Esophagus squamous epithelium (tissue), 5 donors: ENCODE measurements at regions not wholly inside any gene's neighbourhood (a gene's known extent, or its start where the extent isn't known, plus 50 kb on each side); places are given as distances from the start of the nearest gene placed in this dataset.

ENCODE experiments used
- DNase-seq: peaks from one replicate; lab custom pipeline; 2025; lab: John Stamatoyannopoulos, UW
- H3K27ac ChIP-seq, 4 donors: fragments of 200-600 bp; sonication (generic); one replicate each; pipeline ENCODE4 v1.5.1; 2016 to 2019; ENCODE audit warnings: mild to moderate bottlenecking in 1 of 4
- H3K27me3 ChIP-seq, 4 donors: fragments of 200-600 bp; sonication (generic); 1 replicate in 3 of 4; 2 replicates in 1 of 4; pipeline versions ENCODE4 v1.5.1 to v1.6.0; 2017 to 2021; ENCODE audit warnings: antibody characterized with exemption in 1 of 4
- H3K36me3 ChIP-seq, 3 donors: fragments of 200-600 bp; sonication (generic); one replicate each; pipeline ENCODE4 v1.5.1; 2016 to 2019
- H3K4me1 ChIP-seq, 3 donors: fragments of 200-600 bp; sonication (generic); one replicate each; pipeline ENCODE4 v1.5.1; 2017 to 2019
- H3K4me3 ChIP-seq, 4 donors: fragments of 200-600 bp; sonication (generic); 1 replicate in 3 of 4; 2 replicates in 1 of 4; pipeline ENCODE4 v1.5.1; 2016 to 2019; ENCODE audit warnings: mild to moderate bottlenecking in 2 of 4, moderate library complexity in 1 of 4
- H3K9me3 ChIP-seq, 3 donors: fragments of 200-600 bp; sonication (generic); one replicate each; pipeline ENCODE4 v1.5.1; 2016 to 2019
- POLR2A ChIP-seq, 4 donors: fragments of 450-650 bp; IDR thresholded peaks; one replicate each; pipeline ENCODE4 v1.6.1; 2017; ENCODE audit warnings: antibody characterized with exemption in 4 of 4, mild to moderate bottlenecking in 4 of 4, moderate library complexity in 3 of 4
- WGBS, 2 donors: methylation state at CpG; one replicate each; pipeline ENCODE4 v1.1.5; 2018; 5-methylcytosine and 5-hydroxymethylcytosine counted together
- intact Hi-C: fragments of 100-400 bp; cut with DNase I; formaldehyde crosslinking; loops from one replicate; pipeline ENCODE4 v1.15.0; 2022
- TF ChIP-seq, protein P1 (sequence below), 6 experiments: fragments of 450-650 bp in 4 of 6; fragments of 200-600 bp in 2 of 6; sonication (generic) in 2 of 6; IDR thresholded peaks; one replicate each; pipeline ENCODE4 v1.5.1; 2016 to 2019; ENCODE audit warnings: antibody characterized with exemption in 6 of 6, mild to moderate bottlenecking in 4 of 6, moderate library complexity in 4 of 6
- donor health status: DM: yes; HTN: yes; CAD: no.

DNA sequence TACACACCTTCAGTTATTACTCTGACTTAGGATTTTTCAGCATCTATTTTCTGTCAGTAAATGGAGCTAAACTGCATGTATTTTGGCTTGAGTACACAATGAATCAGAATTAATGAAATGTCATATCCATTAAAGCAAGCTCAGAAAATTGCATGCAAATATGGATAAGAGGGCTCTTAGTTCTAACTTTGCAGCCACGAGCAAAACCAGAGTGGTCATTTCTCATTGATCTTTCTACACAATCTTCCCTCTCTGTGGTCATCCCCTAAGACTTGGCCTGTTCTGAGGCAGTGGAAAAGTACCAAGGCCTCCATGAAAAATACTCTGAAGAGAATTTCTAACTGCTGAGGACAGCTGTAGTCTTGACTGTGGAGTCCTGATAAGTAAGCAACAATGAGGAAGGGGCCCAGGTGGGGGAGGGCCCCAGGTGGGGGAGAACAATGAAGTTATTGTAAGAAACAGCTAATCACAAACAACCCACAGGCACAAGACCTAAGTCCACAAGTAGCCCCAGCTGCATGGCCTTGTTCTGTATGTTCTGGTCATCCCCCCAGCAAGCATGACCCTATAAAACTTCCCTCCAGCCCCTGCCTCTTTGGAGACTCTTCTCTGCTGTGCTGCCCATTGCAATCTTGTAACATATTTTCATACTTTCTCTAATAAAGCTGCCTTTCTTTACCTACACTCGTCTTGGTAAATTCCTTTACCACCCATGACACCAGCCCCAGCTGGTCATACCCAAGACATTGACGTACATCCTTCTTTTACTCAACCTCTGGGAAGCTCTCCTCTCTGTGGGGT is 230.3 kb downstream of the TDRD15 start:
- no peak overlapping the region for H3K27ac ChIP-seq
- H3K27me3 ChIP-seq, result no peaks in the 10 kb centered on the region
- DNase-seq, result no peak
- H3K36me3 ChIP-seq, result no peaks in the 10 kb centered on the region
- WGBS, 2 donors, result 62 to 65% methylated on average over 3 of the region's 3 CpGs
- TF ChIP-seq, protein P1, sequence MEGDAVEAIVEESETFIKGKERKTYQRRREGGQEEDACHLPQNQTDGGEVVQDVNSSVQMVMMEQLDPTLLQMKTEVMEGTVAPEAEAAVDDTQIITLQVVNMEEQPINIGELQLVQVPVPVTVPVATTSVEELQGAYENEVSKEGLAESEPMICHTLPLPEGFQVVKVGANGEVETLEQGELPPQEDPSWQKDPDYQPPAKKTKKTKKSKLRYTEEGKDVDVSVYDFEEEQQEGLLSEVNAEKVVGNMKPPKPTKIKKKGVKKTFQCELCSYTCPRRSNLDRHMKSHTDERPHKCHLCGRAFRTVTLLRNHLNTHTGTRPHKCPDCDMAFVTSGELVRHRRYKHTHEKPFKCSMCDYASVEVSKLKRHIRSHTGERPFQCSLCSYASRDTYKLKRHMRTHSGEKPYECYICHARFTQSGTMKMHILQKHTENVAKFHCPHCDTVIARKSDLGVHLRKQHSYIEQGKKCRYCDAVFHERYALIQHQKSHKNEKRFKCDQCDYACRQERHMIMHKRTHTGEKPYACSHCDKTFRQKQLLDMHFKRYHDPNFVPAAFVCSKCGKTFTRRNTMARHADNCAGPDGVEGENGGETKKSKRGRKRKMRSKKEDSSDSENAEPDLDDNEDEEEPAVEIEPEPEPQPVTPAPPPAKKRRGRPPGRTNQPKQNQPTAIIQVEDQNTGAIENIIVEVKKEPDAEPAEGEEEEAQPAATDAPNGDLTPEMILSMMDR (IDR thresholded peaks at IDR 0.05), result no peak
- no peak for TF ChIP-seq POLR2A (IDR thresholded peaks at IDR 0.05)
- H3K9me3 ChIP-seq, result no peaks in the 10 kb centered on the region
- no peaks in the 10 kb centered on the region for H3K4me1 ChIP-seq
- intact Hi-C loops, result no loop called here
- H3K4me3 ChIP-seq, result no peak overlapping the region

DNA sequence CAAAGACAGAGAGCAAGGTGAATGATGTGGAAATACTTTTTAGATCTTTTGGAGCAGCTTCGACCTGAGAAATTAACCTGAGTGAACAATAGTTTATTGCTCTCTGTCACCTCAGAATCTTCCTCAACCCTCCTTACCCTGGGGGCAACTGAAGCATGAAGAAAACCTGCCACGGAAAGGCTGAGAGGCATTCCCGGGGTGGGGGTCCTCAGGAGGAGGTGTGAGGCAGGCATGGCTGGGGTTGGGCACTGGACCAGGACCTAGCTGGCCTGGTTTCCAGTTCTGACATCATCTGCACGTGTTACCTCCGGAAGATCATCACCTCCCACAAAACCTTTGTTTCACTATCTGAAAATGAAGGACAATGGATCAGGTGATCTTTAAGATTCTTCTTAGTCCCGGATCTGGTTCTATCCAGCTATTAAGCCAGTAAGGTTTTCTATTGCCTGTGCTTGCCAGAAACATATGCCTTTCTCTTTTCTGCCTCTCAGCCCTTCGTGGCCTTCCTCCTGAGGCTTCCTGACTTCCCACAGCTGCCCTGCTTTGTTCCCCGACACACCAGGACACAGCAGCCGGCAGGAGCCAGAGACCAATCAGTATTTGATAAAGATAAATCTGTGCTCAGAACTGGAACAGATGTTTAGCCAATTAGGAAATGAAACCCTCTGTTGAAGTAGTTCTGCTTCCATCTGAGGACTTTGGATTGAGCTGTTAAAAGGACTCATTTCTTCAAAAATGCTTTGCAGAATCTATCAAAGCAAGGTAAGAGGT is 232.5 kb downstream of the TDRD15 start:
- intact Hi-C loops, result no loop called here
- TF ChIP-seq POLR2A (IDR thresholded peaks at IDR 0.05), result no peak
- TF ChIP-seq, protein P1 (IDR thresholded peaks at IDR 0.05), result no peak
- Histone ChIP-seq H3K9me3 (no peaks in the 10 kb centered on the region), H3K4me1 (no peaks in the 10 kb centered on the region), H3K27me3 (no peaks in the 10 kb centered on the region), H3K27ac (no peak overlapping the region), H3K36me3 (no peaks in the 10 kb centered on the region), H3K4me3 (no peak overlapping the region)
- WGBS, 2 donors, result 32 to 41% methylated on average over 8 to 9 of the region's 9 CpGs
- no peak for DNase-seq

DNA sequence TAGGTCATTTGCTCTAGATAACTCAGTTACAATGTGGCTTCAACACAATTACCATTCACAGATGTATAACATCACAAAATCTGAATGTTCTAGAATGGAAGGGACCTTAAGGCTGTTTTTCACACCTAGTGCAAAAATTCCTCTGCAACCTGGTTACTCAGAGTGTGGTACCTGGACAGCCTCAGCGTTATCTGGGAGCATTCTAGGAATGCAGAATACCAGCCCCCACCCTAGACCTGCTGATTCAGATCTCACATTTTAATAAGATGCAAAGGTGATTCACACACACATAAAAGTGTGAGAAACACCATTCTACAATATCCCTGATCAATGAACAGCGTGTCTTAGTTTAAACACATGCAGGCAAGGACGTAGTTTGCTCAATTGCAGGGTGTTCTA is 233.1 kb downstream of the TDRD15 start:
- DNase-seq, result no peak
- Histone ChIP-seq H3K36me3 (no peaks in the 10 kb centered on the region), H3K4me1 (no peaks in the 10 kb centered on the region), H3K9me3 (no peaks in the 10 kb centered on the region), H3K27me3 (no peaks in the 10 kb centered on the region), H3K4me3 (no peak overlapping the region), H3K27ac (no peak overlapping the region)
- WGBS, 2 donors, result 63 to 70% methylated on average over 3 of the region's 3 CpGs
- TF ChIP-seq POLR2A (IDR thresholded peaks at IDR 0.05), result no peak
- TF ChIP-seq, protein P1 (IDR thresholded peaks at IDR 0.05), result no peak
- intact Hi-C loops, result no loop called here

DNA sequence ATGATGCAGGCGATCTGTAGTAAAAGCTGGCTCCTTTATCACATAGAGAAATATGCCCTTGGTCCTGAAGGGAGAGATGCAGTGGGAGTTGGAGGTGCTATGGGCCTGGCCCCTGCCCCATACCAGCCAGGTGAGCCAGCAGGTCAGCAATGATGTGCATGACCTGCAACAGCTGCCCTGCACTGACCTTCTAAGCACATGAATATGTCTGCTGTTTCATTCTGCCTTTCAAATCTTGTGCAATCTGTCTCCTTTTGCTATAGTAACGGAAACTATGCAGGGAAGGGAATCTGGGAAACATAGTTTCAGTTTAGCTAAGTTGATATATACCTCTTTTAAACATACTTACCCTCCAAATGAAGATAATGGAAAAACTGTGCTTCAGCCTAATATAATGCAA is 235.2 kb downstream of the TDRD15 start:
- Histone ChIP-seq H3K4me3 (no peak overlapping the region), H3K36me3 (no peaks in the 10 kb centered on the region), H3K27ac (no peak overlapping the region), H3K9me3 (no peaks in the 10 kb centered on the region), H3K27me3 (no peaks in the 10 kb centered on the region), H3K4me1 (no peaks in the 10 kb centered on the region)
- 58 to 72% methylated on average over 2 of the region's 2 CpGs for WGBS, 2 donors
- no peak for TF ChIP-seq POLR2A (IDR thresholded peaks at IDR 0.05)
- TF ChIP-seq, protein P1 (IDR thresholded peaks at IDR 0.05), result no peak
- intact Hi-C loops, result no loop called here
- no peak for DNase-seq

DNA sequence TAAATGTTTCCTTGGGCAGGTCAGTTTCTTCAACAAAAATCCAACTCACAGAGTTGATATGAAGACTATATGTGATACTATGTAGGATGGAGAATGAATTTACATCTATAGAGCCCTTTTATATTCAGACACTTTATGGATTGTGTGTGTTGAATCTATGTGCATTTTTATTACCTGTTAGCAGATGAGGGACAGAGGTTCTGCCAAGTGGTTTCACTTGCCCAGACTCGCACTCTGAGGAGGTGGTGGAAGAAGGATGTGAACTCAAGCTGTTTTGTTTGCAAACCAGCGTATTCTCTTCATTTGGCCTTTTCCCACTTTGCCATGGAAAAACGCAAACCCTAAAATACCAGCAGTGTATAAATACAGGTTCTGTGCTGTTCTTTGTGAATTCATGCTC is 237.6 kb downstream of the TDRD15 start:
- 36 to 43% methylated on average over 3 of the region's 3 CpGs for WGBS, 2 donors
- Histone ChIP-seq H3K36me3 (no peaks in the 10 kb centered on the region), H3K27ac (no peak overlapping the region), H3K9me3 (no peaks in the 10 kb centered on the region), H3K4me3 (no peak overlapping the region), H3K4me1 (no peaks in the 10 kb centered on the region), H3K27me3 (no peaks in the 10 kb centered on the region)
- intact Hi-C loops, result no loop called here
- TF ChIP-seq, protein P1 (IDR thresholded peaks at IDR 0.05), result no peak
- no peak for TF ChIP-seq POLR2A (IDR thresholded peaks at IDR 0.05)
- DNase-seq, result no peak
